Loucy (cell line): ENCODE measurements at regions not wholly inside any gene's neighbourhood (a gene's known extent, or its start where the extent isn't known, plus 50 kb on each side); places are given as distances from the start of the nearest gene placed in this dataset.

ENCODE experiments used
- CTCF ChIP-seq: fragments of 200-600 bp; sonication (generic); conservative IDR thresholded peaks from 2 replicates; pipeline ENCODE4 v1.5.1; 2014; ENCODE audit warnings: mild to moderate bottlenecking, antibody characterized with exemption, low read length
- EZH2phosphoT487 ChIP-seq: fragments of 200-600 bp; IDR thresholded peaks from 2 replicates; pipeline ENCODE4 v1.6.1; 2018; ENCODE audit warnings: antibody characterized with exemption, mild to moderate bottlenecking, moderate library complexity, borderline replicate concordance

DNA sequence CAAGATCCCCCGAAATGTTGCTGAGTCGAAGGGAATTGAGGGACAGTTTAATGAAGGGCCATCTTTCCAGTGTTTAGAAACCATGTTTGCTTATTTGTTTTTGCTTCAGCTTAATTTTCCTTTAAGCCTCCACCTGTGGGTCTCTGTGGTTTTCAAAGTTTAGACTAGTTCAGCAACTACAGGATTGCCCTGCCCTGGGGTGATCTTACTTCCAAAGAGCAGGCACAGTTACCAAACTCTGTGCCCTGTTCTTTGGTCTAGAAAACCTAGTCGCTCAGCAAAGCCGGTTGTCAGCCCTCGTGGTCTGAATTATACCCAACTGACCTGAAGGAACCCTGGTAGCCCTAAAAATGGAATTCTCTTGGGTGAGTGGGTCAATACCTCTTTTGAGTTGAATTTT lies 219.2 kb upstream of the GMDS start:
- TF ChIP-seq CTCF (no peak), EZH2phosphoT487 (no peak)
